HG03378 (cell line): ENCODE measurements at regions not wholly inside any gene's neighbourhood (a gene's known extent, or its start where the extent isn't known, plus 50 kb on each side); places are given as distances from the start of the nearest gene placed in this dataset.

Experiments used
- ATAC-seq: cut with Tn5 transposase; IDR thresholded peaks from one replicate; pipeline ENCODE4 v1.9.1; 2021; ENCODE audit warnings: mild to moderate bottlenecking, moderate library complexity; ENCODE audit not compliant: unreplicated experiment

DNA sequence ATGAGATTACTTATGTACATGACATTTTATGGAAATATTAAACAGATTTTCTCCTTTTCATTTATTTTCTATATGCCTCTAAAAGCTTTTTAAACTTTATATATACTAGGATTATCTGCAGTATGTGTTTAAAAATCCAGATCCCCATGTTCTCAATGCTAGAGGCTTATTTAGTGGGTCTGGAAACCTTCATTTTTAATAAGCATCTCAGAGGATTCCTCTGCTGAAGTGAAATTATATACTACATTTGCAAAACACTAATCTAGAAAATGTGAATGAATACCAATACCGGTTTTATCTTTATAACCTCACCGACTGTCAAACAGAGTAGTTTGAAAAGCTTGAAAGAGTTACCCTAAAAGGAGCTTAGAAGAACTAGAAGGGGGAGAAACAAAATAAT lies 863.8 kb upstream of the ZWINT start:
- ATAC-seq, result no peak

DNA sequence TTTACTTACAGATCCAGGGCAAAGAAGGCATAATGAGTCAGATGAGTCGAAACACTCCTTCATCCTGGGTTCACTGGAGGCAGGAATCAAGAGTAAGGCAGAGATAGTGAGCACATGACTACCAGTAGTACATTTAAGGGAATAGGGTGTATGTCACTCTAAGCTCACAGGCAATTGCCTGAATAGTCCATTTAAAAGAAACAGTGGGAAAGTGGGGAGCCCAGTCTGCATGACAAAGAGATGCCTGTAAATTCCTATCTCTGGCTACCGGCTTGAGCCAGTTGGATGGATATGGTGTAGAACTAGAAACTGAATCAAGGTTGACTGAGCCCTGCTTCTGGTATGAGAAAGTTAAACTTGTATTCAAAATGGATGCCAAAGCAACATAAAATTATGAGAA lies 861.5 kb upstream of the ZWINT start:
- no peak for ATAC-seq

DNA sequence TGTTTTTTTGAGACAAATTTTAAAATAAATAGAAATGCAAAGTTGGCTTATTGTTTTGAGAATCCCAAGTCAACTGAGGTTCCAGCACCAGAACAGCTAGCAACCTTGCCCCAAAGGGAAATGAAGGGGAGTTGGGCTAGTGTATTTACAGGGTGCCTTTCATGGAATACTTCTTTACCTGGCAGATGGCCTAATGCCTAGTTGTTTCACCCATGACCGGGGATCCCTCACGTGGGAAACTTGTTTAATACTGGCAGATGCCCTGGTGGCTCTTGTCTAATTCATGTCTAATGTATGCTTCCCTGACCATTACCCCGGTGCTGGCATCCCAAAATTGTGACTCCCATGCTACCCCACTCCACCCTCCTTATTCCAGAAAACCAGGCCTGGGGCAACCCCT lies 861.1 kb upstream of the ZWINT start:
- ATAC-seq, result no peak

DNA sequence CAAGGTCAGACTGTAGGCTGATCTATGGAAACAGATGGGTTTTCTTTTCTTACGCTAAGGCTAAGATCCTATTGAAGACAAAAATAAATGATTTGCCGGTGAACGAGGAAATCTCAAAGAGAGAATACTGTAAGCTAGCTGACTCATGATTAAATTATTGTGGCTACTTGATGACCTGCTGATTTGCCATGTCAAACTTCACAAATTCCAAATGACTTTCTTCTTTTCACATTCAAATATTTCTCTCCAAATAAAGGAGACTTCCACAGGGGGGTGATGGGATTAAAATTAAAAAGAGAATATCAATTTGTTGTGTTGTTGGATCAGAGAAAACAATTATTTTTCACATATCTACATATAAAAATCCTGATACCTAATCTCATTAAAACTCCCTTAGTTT lies 860.6 kb upstream of the ZWINT start:
- no peak for ATAC-seq

DNA sequence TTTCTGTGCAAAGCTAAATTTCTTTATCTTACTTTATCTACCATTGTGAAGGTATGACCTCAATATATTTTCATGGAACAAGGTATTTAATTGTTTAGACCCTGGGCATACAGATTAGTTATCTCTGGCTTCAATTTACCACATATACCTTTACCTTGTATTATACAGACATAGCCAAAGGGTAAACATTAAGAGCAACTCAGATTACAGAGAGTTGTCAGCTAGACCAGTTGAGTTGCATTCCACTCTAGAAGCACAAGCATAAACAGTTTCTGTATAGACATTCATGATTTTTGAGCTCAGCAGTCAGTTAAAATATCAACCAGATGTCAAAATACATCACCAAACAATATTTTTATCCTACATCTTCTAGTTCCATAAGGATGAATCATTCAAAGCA lies 857.3 kb upstream of the ZWINT start:
- ATAC-seq, result no peak

DNA sequence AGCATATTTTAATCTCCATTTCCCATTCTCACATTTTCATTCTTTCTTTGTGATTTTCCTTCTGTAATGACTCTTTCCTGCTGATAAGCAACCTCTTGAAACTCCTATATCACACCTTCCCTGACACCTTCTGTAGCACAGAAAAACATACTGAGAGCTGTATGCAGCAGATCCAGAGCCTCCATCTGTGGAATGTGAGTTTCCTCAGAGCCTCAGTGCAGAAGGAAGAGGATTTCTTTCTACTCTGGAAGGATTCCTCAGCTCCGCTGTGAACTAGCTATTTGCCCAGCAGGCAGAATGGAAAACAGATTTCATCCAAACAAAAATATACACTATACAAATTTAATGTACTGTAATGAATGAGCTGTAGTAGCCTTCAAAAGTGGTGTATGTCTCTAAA lies 841.3 kb upstream of the ZWINT start:
- ATAC-seq, result no peak

DNA sequence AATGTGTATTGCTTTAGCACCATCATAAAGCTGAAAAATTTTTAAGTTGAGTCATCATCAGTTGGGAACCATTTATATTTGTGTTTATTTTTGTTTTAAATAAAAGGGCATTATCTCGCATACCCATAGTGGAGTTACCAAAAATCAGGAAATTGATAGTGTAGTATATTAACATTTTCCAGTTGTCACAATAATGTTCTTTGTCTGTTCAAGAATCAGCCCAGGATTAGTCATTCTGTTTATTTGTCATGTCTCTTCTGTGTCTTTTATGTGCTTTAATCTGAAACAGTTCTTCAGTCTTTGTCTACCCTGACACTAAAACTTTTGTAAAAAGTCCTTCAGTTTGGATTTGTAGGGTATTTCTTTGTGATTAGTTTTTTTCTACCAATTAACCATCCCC lies 827.8 kb upstream of the ZWINT start:
- ATAC-seq, result no peak

DNA sequence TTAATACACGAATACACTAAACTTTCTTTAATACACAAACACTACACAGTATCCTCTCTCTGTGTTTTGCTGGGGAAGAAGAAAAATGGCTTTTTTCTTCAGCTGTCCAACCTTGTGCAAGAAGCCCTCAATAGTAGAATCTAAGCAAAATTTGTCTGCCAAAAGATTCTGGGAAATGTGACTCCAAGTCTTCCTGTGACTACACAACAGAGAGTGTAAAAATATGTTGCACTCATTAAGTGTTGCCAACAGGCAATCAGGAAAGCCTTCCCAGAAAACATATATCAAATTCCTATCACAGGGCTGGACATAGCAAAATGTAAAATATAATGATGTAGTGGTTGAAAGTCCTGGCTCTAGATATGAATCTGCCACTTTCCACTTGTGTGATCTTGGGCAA lies 825.1 kb upstream of the ZWINT start:
- ATAC-seq, result no peak

DNA sequence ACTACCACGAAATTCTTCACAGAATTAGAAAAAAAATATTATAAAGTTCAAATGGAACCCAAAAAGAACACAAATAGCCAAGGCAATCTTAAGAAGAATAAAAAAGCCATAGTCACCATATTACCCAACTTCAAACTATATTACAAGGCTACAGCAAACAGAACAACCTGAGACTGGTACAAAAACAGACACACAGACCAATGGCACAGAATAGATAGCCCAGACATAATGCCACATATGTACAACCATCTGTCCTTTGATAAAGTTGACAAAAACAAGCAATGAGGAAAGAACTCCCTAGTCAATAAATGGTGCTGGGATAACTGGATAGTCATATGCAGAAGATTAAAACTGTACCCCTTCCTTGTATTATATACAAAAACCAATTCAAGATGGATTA lies 808.5 kb upstream of the ZWINT start:
- no peak for ATAC-seq

DNA sequence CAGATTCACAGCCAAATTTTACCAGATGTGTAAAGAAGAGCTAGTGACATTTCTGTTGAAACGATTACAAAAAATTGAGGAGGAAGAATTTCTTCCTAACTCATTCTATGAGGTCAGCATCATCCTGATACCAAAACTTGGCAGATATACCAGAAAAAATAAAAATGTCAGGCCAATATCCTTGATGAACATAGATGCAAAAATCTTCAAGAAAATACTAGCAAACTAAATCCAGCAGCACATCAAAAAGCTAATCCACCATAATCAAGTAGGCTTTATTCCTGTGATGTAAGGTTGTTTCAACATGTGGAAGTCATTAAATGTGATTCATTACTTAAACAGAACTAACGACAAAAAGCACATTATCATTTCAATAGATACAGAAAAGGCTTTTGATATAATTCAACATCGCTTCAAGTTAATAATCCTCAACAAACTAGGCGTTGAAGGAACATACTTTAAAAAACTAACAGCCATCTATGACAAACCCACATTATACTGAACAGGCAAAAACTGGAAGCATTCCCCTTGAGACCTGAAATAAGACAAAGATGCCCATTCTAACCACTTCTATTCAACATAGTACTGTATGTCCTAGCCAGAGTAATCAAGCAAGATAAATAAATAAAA lies 807.7 kb upstream of the ZWINT start:
- no peak for ATAC-seq

DNA sequence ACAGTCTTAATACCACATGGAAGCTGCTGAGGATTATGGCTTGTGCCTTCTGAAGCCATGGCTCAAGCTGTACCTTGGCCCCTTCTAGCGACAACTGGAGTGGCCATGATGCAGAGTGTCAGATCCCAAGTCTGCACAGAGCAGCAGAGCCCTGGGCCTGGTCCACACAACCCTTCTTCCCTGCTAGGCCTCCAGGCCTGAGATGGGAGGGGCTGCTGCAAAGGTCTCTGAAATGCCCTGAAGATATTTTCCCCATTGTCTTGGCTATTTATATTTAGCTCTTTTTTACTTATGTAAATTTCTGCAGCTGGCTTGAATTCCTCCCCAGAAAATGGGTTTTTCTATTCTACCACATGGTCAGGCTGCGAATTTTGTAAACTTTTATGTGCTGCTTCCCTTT lies 804.6 kb upstream of the ZWINT start:
- no peak for ATAC-seq

DNA sequence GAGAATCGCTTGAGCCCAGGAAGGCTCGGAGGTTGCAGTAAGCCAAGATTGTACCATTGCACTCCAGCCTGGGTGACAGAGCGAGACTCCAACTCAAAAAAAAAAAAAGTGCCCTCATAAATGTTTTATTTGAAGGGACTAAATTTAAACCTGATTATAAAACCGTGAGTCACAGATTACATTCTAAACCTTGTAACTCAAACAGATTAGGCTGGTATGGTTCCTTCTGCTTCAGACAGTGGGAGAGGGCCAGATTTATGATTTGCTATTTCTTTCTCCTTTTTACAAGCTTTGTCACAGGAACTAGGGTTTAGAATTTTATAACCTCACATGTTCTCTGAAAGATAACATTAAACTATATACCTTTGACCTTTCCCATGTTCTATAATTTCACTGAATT lies 801.2 kb upstream of the ZWINT start:
- no peak for ATAC-seq

DNA sequence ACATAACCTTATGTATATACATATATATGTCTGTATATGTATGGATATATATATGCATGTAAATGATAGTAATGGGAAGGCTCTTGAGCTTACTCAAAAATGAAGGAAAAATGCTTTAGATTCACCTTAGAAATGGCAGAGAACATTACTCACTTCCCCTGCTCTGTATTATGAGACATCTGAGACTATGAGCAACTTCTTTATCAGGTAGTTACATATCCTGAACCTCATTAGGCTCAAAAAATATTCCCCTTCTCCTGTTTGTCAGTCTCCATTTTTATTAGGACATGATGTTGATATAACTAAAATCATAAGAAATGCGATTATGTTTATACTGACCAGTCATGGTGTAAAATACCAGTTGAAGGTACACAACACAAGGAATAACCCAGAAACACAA lies 800.1 kb upstream of the ZWINT start:
- ATAC-seq, result no peak

DNA sequence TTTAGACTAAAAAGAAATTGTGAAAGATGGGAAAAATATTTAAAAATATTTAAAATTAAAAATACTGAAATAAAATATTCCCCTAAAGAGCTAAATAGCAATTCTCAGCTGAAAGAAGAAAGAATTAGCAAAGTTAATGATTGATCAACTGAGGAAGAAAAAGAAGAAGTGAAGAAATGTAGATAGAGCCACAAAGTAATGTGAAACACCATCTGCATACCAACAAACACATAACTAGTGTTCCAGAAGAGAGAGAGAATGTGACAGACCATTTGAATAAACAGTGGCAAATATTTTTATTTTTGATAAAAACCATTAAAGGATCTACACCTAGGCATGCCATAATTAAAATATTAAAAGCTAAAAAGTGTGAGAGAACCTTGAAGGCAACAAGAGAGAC lies 784.5 kb upstream of the ZWINT start:
- no peak for ATAC-seq

DNA sequence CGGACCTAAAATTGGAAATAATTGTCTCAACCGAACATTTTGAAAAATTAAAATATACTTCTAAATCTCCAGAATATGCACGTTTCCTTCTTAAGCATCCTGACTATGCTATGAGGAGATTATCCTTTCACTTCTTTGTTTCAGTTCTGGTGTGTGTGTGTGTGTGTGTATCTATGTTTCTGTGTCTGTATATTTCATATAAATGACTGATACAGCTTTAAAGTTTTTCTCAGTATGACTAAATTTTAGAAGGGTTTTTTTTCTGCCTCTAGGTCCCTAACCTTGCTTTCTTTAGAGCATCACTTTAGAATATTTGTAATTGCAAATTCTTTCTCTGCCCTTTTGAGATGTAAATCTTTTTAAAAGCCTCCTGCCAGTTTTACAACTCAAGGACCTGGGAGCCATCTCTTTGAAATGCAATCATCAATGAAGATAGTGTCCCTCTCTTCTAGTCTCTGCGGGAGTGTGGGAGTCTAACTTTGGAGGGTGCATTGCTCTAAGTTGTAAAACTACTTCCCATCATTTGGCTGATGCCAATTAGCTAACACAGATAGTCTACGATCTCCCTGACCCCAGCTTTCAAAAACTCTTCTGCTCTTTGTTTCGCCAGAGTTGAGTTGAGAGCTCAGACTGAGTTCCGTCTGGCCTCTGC lies 782.0 kb upstream of the ZWINT start:
- no peak for ATAC-seq

DNA sequence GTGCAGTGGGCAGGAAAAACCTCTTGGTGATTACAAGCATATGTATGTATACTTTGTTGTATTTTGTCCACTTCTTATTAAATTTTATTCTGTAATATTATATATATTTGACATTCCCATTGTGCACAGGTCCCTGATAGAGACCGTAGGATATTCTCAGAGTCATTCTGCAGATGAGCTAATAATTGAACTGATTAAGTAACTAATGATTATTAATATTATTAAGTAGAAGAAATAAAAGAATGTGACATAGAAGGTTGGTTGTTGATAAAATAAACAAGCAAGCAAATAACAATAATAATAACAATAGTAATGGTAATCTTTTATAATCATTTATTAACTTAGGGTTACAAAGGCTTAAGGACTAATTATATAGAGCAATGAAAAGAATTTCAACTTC lies 780.6 kb upstream of the ZWINT start:
- ATAC-seq, result no peak

DNA sequence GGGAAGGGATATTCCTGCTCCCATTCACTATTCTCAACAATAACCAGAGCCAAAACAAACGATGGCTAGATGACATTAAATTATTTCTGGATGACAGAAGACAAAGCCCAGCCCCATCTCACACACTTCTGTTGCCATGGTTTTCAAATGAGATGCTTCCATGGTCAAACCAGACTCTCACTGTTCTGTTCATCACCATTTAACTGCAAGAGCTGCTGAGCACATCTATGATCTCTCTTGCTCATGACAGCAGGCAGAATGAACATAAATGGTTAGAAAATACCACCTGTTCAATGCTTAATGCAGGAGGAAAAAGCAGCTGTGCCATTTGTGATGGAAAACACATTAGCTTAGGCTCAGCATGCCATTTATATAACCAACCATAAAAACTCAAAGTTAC lies 758.6 kb upstream of the ZWINT start:
- no peak for ATAC-seq

DNA sequence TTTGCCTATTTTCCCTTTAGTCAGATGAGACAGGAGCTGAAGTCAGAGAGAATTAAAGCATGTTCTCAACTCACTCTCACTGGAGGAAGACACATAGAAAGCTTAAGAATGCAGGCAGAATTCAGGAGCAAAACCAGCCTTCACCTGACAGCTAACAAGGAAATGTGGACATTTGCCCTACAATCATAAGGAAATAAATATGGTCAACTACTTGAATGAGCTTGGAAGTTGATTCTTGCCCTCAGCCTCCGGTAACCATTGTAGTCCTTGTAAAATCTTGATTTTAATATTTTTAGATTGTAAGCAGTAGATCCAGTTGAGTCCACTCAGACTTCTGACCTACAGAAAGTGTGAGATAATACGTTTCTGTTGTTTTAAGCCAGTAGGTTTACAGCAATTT lies 752.5 kb upstream of the ZWINT start:
- no peak for ATAC-seq

DNA sequence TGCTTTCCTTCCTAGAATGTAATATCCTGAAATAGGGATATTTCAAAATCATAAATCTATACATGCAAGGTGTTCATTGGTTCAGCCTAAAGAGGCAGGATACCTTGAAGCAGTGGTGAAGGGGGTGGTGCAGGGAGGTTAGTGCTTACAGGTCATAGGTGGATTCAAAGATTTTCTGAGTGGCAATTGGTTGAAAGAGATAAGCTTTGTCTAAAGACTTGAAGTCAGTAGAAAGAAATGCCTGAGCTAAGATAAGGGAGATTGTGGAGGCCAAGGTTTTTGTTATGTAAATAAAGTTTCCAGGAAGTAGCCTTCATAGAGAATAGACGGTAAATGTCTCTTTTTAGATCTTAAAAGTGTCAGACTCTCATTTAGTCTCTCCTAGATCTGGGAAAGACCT lies 741.2 kb upstream of the ZWINT start:
- ATAC-seq, result no peak

DNA sequence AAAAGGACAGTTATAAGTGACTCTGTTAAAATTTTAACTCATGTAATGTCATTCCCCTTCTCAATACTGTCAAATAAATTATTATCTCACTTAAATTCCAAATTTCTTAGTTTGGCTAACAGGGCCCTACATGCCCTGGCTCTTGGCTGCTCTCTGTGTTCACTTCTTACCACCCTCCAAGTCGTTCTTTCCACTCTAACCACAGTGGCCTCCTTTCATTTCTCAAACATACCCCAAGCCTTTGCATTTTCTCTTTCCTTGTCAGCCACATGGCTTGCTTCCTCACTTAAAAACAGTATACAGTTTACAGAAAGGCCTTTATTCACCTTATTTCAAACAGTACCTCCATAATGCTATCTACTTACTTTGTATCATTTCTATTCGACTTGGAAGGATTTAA lies 737.1 kb upstream of the ZWINT start:
- ATAC-seq, result no peak

DNA sequence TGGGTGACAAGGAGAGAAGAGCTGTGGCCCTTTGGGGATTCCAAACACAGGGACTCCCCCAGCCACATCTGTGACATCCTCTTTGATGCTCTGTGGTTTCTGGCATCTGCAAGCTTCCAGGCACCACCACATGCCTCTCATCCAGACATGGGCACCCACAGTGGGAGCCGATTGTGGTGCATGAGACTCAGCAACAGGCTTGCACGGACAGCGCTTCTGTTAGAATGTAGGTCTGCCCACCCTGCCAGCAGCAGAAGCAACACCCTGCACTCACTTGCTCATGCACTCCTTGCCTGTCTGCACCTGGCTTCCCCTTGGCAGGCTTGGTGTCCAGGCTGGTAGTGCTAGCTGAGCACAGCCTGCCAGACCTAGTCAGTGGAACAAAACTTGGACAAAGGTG lies 735.0 kb upstream of the ZWINT start:
- no peak for ATAC-seq

DNA sequence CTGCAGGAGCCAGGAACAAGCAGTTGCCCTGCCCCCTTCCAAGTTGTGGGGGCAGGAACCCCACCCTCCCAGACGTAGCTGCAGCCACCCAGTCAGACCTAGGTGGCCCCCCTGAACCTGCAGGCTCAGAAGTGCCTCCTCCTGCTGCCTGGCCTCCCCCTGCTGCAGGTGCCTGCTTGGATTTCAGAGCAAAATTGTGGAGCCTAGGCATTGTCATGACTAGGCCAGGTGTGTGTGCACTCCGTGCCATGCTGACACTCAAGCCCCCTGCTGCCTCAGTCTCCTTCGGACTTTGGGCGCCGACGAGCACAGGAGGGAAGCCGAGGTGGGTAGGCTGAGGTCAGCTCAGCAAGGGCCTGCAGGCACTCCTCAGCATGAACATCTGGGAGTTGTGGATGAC lies 733.9 kb upstream of the ZWINT start:
- no peak for ATAC-seq

DNA sequence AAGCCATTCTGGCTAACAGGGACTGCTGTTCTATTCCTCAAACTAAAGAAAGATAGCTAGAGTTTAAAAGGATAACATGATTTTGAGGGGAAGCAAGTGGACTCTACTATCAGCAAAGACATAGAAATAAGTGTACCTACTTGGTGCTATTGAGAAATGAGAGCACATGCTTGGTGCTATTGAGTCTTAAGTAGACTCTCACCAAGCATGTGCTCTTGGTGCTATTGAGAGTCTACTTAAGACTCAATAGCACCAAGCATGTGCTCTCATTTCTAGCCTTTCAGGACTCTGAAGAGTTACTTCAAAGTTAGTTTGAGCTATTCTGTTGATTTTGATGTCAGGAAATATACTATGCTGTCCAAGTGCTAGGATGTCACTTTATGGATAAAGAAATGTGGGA lies 733.0 kb upstream of the ZWINT start:
- ATAC-seq, result no peak
